Epithelial cell of esophagus (primary cell): ENCODE measurements at regions not wholly inside any gene's neighbourhood (a gene's known extent, or its start where the extent isn't known, plus 50 kb on each side); places are given as distances from the start of the nearest gene placed in this dataset.

ENCODE experiments used
- DNase-seq: peaks from one replicate; pipeline ENCODE4 v3.0.0; 2010; ENCODE audit warnings: low read depth
- H3K4me3 ChIP-seq: 2 replicates; pipeline ENCODE4 v1.5.1; 2011; ENCODE audit warnings: mild to moderate bottlenecking, low read length, control low read depth
- CTCF ChIP-seq: IDR thresholded peaks from 2 replicates; pipeline ENCODE4 v1.5.1; 2011; ENCODE audit warnings: low read depth, mild to moderate bottlenecking, low read length, control low read depth, inconsistent platforms; ENCODE audit not compliant: insufficient read depth; ENCODE audit errors: missing control alignments

GRCh38 chr21:15227919-15228318, 163.1 kb upstream of the NRIP1 start:
- H3K4me3 ChIP-seq: no peak overlapping the region
- no peak for DNase-seq
- TF ChIP-seq CTCF: no peak

GRCh38 chr21:15229390-15229789, 164.6 kb upstream of the NRIP1 start:
- no peak overlapping the region for H3K4me3 ChIP-seq
- no peak for TF ChIP-seq CTCF
- no peak for DNase-seq

GRCh38 chr21:15233611-15234010, 168.8 kb upstream of the NRIP1 start:
- no peak overlapping the region for H3K4me3 ChIP-seq
- DNase-seq: no peak
- TF ChIP-seq CTCF: no peak

GRCh38 chr21:15236111-15236510, 171.3 kb upstream of the NRIP1 start:
- no peak for TF ChIP-seq CTCF
- no peak for DNase-seq
- H3K4me3 ChIP-seq: no peak overlapping the region

GRCh38 chr21:15240848-15241247, 176.0 kb upstream of the NRIP1 start:
- DNase-seq: no peak

GRCh38 chr21:15241997-15242736, 177.4 kb upstream of the NRIP1 start:
- no peak overlapping the region for H3K4me3 ChIP-seq
- peak; percentile 28 for TF ChIP-seq CTCF
- DNase-seq: peak; percentile 53

More at GRCh38 chr21:15240848-15241247, 176.0 kb upstream of the NRIP1 start:
- no peak for TF ChIP-seq CTCF
- no peak overlapping the region for H3K4me3 ChIP-seq

GRCh38 chr21:15242906-15243305, 178.1 kb upstream of the NRIP1 start:
- TF ChIP-seq CTCF: no peak
- DNase-seq: no peak
- no peak overlapping the region for H3K4me3 ChIP-seq
